ENCODE measurements at regions not wholly inside any gene's neighbourhood (a gene's known extent, or its start where the extent isn't known, plus 50 kb on each side); places are given as distances from the start of the nearest gene placed in this dataset.

GRCh38 chr3:82790307-82791097 is 1029.1 kb upstream of the GBE1 start:
- no peak for TF ChIP-seq CTCF (IDR thresholded peaks at IDR 0.05)
- DNase-seq (ENCODE audit: low spot score) (no peak), ATAC-seq (ENCODE audit: low FRiP score) (no peak)

DNA sequence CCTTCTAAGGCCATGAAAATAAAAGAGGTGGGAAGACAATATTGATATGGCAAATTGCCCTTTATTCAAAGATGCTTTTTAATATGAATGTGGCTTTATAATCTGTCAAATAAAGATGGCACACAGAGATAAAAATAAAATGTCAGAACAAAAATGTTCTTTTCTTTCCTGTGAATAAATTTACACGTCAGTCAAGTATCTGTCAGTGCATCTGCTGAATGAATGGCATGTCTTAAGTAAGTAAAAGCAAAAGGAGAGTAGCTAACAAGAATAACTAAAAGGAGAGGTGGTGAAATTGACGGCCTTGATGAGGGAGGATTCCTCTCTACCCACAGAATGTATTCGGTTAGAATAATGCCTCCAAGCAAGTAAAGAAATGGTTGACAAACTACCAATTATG is 1021.7 kb upstream of the GBE1 start:
- ATAC-seq (ENCODE audit: low FRiP score), result no peak
- TF ChIP-seq CTCF (IDR thresholded peaks at IDR 0.05), result no peak

DNA sequence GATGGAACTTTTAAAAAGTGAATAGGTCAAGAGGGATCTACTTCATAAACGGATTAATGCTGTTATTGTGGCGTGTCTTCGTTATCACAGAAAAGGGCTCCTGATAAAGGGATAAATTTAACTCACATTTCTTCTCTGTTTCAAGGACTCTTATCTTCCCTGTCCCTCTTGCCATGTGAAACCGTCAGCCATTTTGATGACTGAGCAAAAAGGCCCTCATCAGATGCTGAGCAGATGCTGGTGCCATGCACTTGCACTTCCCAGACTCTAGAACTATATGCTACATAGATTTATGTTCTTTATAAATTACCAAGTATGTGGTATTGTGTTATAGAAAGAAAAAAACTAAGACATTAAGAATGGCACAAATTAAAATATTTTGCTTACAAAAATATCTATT is 1011.8 kb upstream of the GBE1 start:
- TF ChIP-seq CTCF (IDR thresholded peaks at IDR 0.05), result no peak
- DNase-seq (ENCODE audit: low spot score), result no peak
- ATAC-seq (ENCODE audit: low FRiP score), result no peak

More for the DNA sequence above, 1021.7 kb upstream of the GBE1 start:
- DNase-seq (ENCODE audit: low spot score), result no peak

- no peak for DNase-seq (ENCODE audit: low spot score)
- ATAC-seq (ENCODE audit: low FRiP score), result no peak
- no peak for TF ChIP-seq CTCF (IDR thresholded peaks at IDR 0.05)
Observed at GRCh38 chr3:82764521-82764920, 1003.1 kb upstream of the GBE1 start.

DNA sequence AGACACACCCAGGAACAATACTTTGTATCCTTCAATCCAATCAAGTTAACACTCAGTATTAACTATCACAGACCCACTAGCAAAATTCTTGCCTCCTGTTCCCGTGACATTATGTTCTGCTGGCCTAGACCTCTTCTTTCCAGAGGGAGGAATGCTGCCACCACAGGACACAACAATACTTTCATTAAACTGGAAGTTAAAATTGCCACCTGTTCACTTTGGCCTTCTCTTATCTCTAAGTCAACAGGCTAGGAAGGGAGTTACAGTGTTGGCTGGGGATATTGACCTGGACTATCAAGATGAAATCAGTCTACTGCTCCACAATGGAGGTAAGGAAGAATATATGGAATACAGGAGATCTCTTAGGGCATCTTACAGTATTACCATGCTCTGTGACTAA is 1000.4 kb upstream of the GBE1 start:
- DNase-seq (ENCODE audit: low spot score) (no peak), ATAC-seq (ENCODE audit: low FRiP score) (no peak)
- no peak for TF ChIP-seq CTCF (IDR thresholded peaks at IDR 0.05)

DNA sequence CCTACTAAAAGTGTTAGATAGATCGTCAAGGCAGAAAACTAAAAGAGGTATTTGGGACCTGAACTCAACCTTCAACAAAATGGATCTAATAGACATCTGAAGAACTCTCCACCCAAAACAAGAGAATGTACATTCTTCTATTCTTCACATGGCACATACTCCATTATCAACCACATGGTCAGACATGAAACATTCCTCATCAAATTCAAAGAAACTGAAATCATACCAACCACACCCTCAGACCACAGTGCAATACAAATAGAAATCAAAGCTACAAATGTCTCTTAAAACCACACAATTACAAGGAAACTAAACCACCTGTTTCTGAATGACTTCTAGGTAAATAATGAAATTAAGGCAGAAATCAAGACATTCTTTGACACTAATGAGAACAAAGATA is 984.1 kb upstream of the GBE1 start:
- ATAC-seq (ENCODE audit: low FRiP score), result no peak
- TF ChIP-seq CTCF (IDR thresholded peaks at IDR 0.05), result no peak
- DNase-seq (ENCODE audit: low spot score), result no peak

DNA sequence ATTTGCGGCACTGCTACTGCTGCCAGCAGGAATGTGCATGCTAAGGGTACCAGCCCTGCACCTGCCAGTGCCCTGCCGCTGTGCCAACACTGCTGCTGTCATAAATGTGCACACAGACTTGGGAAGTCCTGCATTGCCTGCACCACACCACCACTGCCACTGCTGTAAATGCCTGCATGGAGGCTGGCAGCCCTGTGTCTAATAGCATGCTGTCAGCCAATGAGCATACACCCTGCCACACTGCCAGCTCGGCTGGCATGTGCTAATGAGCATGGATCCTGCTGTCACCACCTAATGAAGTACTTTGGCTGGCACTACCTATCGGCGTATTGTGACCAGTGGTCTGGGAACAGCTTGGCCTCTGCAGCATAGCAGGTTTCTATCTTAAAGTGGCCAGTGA is 981.8 kb upstream of the GBE1 start:
- DNase-seq (ENCODE audit: low spot score), result no peak
- no peak for ATAC-seq (ENCODE audit: low FRiP score)
- TF ChIP-seq CTCF (IDR thresholded peaks at IDR 0.05), result no peak
